Sigmoid colon (tissue), 6 donors: ENCODE measurements at regions not wholly inside any gene's neighbourhood (a gene's known extent, or its start where the extent isn't known, plus 50 kb on each side); places are given as distances from the start of the nearest gene placed in this dataset.
A peak's percentile ranks its signal among the peaks of the same experiment; 100 is the strongest.

ENCODE experiments used
- DNase-seq: peaks from one replicate; pipeline ENCODE4 v3.0.0-alpha.2; 2019
- H3K27ac ChIP-seq, 4 donors: fragments of 200-600 bp; sonication (generic); one replicate each; pipeline ENCODE4 v1.5.1; 2016 to 2019; ENCODE audit warnings: mild to moderate bottlenecking in 1 of 4
- H3K27me3 ChIP-seq, 3 donors: fragments of 200-600 bp; sonication (generic); one replicate each; pipeline ENCODE4 v1.5.1; 2019; ENCODE audit warnings: mild to moderate bottlenecking in 1 of 3
- H3K36me3 ChIP-seq, 4 donors: fragments of 200-600 bp; sonication (generic); one replicate each; pipeline ENCODE4 v1.5.1; 2016 to 2019
- H3K4me1 ChIP-seq, 4 donors: fragments of 200-600 bp; sonication (generic); one replicate each; pipeline ENCODE4 v1.5.1; 2017 to 2019
- H3K4me3 ChIP-seq, 4 donors: fragments of 200-600 bp; sonication (generic); one replicate each; pipeline ENCODE4 v1.5.1; 2017 to 2019; ENCODE audit warnings: mild to moderate bottlenecking in 2 of 4, moderate library complexity in 1 of 4
- H3K9me3 ChIP-seq, 4 donors: fragments of 200-600 bp in 3 of 4; sonication (generic) in 3 of 4; one replicate each; pipeline versions ENCODE4 v1.5.1 to v1.6.1; 2013 to 2019
- CTCF ChIP-seq, 4 experiments: fragments of 450-650 bp in 3 of 4; fragments of 200-600 bp in 1 of 4; IDR thresholded peaks; one replicate each; pipeline ENCODE4 v1.5.1; 2016 to 2019; ENCODE audit warnings: antibody characterized with exemption in 4 of 4, mild to moderate bottlenecking in 3 of 4, moderate library complexity in 2 of 4
- EP300 ChIP-seq, 4 donors: sonication (generic); formaldehyde crosslinking; IDR thresholded peaks; one replicate each; pipeline ENCODE4 v1.6.1; 2017; ENCODE audit warnings: antibody characterized with exemption in 4 of 4
- POLR2A ChIP-seq, 2 donors: fragments of 450-650 bp; IDR thresholded peaks; one replicate each; pipeline ENCODE4 v1.6.1; 2016; ENCODE audit warnings: antibody characterized with exemption in 2 of 2, mild to moderate bottlenecking in 2 of 2, moderate library complexity in 2 of 2
- POLR2AphosphoS5 ChIP-seq, 4 donors: sonication (generic); formaldehyde crosslinking; IDR thresholded peaks; one replicate each; pipeline ENCODE4 v1.6.1; 2017; ENCODE audit warnings: antibody characterized with exemption in 4 of 4
- WGBS, 2 donors: extraction: QIAGEN DNeasy Blood & Tissue Kit; methylation state at CpG; one replicate each; pipeline ENCODE4 v1.1.7; 2013; 5-methylcytosine and 5-hydroxymethylcytosine counted together
- intact Hi-C: fragments of 100-400 bp; cut with DNase I; formaldehyde crosslinking; loops from one replicate; pipeline ENCODE4 v1.15.1; 2023
- donor health status: healthy with polysubstance abuse.
- donor health status: healthy.

GRCh38 chr13:73757481-73758233, 376.5 kb downstream of the KLF12 start:
- DNase-seq, result no peak
- WGBS, 2 donors, result 89 to 96% methylated on average over 2 of the region's 2 CpGs
- peak overlapping the region in 3 of 4 donors; percentile 27 to 45 (median 44) for H3K27ac ChIP-seq
- TF ChIP-seq CTCF (IDR thresholded peaks at IDR 0.05) (no peak), POLR2AphosphoS5 (IDR thresholded peaks at IDR 0.05) (peak; percentile 41 to 89 (median 84)), POLR2A (IDR thresholded peaks at IDR 0.05) (no peak), EP300 (IDR thresholded peaks at IDR 0.05) (peak in 2 of 4 donors; percentile 6 to 73)
- peaks cover 0 to 32% (median 14%) of the 10 kb centered on the region in 4 donors for H3K4me1 ChIP-seq
- no peaks in the 10 kb centered on the region for H3K36me3 ChIP-seq
- no peak overlapping the region for H3K4me3 ChIP-seq
- H3K9me3 ChIP-seq, result no peaks in the 10 kb centered on the region
- no peaks in the 10 kb centered on the region for H3K27me3 ChIP-seq
- intact Hi-C loops, result loop anchor here (5.0 to 10.0 kb wide), 3 partner anchors 77 to 1467 kb away; no protein-coding TSS in a partner anchor

GRCh38 chr13:73754727-73755292, 379.4 kb downstream of the KLF12 start:
- 57 to 64% methylated on average over 3 of the region's 3 CpGs for WGBS, 2 donors
- H3K9me3 ChIP-seq, result no peaks in the 10 kb centered on the region
- H3K36me3 ChIP-seq, result no peaks in the 10 kb centered on the region
- H3K4me3 ChIP-seq, result no peak overlapping the region
- no peak for DNase-seq
- H3K4me1 ChIP-seq, result peaks cover 0 to 42% (median 20%) of the 10 kb centered on the region in 4 donors
- intact Hi-C loops, result loop anchor here (5.0 to 10.0 kb wide), 3 partner anchors 80 to 1470 kb away; no protein-coding TSS in a partner anchor
- H3K27me3 ChIP-seq, result no peaks in the 10 kb centered on the region
- TF ChIP-seq CTCF (IDR thresholded peaks at IDR 0.05) (peak; percentile 27 to 73 (median 62)), POLR2A (IDR thresholded peaks at IDR 0.05) (no peak), POLR2AphosphoS5 (IDR thresholded peaks at IDR 0.05) (no peak)
- H3K27ac ChIP-seq, result no peak overlapping the region

GRCh38 chr13:73754241-73754640, 380.0 kb downstream of the KLF12 start:
- no peak for TF ChIP-seq CTCF (IDR thresholded peaks at IDR 0.05)
- TF ChIP-seq POLR2A (IDR thresholded peaks at IDR 0.05), result no peak
- TF ChIP-seq EP300 (IDR thresholded peaks at IDR 0.05), result no peak
- TF ChIP-seq POLR2AphosphoS5 (IDR thresholded peaks at IDR 0.05), result no peak
- Histone ChIP-seq H3K36me3 (no peaks in the 10 kb centered on the region), H3K27ac (no peak overlapping the region), H3K9me3 (no peaks in the 10 kb centered on the region), H3K4me3 (no peak overlapping the region), H3K4me1 (peaks cover 0 to 42% (median 20%) of the 10 kb centered on the region in 4 donors), H3K27me3 (no peaks in the 10 kb centered on the region)
- WGBS, 2 donors, result 55 to 59% methylated on average over 4 of the region's 4 CpGs
- no peak for DNase-seq
- intact Hi-C loops, result loop anchor here (10.0 kb wide), 2 partner anchors 81 to 1471 kb away; no protein-coding TSS in a partner anchor

GRCh38 chr13:73751290-73751689, 382.9 kb downstream of the KLF12 start:
- DNase-seq, result no peak
- WGBS, 2 donors, result 90 to 94% methylated on average over 3 of the region's 3 CpGs
- Histone ChIP-seq H3K4me3 (no peak overlapping the region), H3K4me1 (peaks cover 0 to 21% (median 6%) of the 10 kb centered on the region in 4 donors), H3K27me3 (no peaks in the 10 kb centered on the region), H3K9me3 (peaks cover 0 to 3% (median 0%) of the 10 kb centered on the region in 4 donors), H3K27ac (no peak overlapping the region), H3K36me3 (no peaks in the 10 kb centered on the region)
- TF ChIP-seq CTCF (IDR thresholded peaks at IDR 0.05), result no peak
- TF ChIP-seq POLR2AphosphoS5 (IDR thresholded peaks at IDR 0.05), result no peak
- TF ChIP-seq EP300 (IDR thresholded peaks at IDR 0.05), result no peak
- no peak for TF ChIP-seq POLR2A (IDR thresholded peaks at IDR 0.05)
- intact Hi-C loops, result loop anchor here (10.0 kb wide), 2 partner anchors 84 to 1474 kb away; no protein-coding TSS in a partner anchor
